HEK293T (cell line): ENCODE measurements at regions not wholly inside any gene's neighbourhood (a gene's known extent, or its start where the extent isn't known, plus 50 kb on each side); places are given as distances from the start of the nearest gene placed in this dataset.

Source experiments
- ARNT ChIP-seq: fragments of 450-650 bp; IDR thresholded peaks from 2 replicates; pipeline ENCODE4 v1.6.1; 2017; ENCODE audit warnings: mild to moderate bottlenecking
- BHLHE40 ChIP-seq: fragments of 450-650 bp; IDR thresholded peaks from 2 replicates; pipeline ENCODE4 v1.6.1; 2016; ENCODE audit warnings: mild to moderate bottlenecking, moderate library complexity, borderline replicate concordance
- CTBP1 ChIP-seq: fragments of 450-650 bp; IDR thresholded peaks from 2 replicates; pipeline ENCODE4 v1.6.1; 2016; ENCODE audit warnings: borderline replicate concordance
- ELF4 ChIP-seq: fragments of 450-650 bp; IDR thresholded peaks from 2 replicates; pipeline ENCODE4 v1.6.1; 2017; ENCODE audit warnings: antibody characterized with exemption
- FOXK2 ChIP-seq: fragments of 450-650 bp; IDR thresholded peaks from 2 replicates; pipeline ENCODE4 v1.6.1; 2016; ENCODE audit warnings: mild to moderate bottlenecking
- FOXM1 ChIP-seq: fragments of 450-650 bp; IDR thresholded peaks from 2 replicates; pipeline ENCODE4 v1.6.1; 2017; ENCODE audit warnings: mild to moderate bottlenecking, borderline replicate concordance
- HDGF ChIP-seq: fragments of 450-650 bp; IDR thresholded peaks from 2 replicates; pipeline ENCODE4 v1.6.1; 2017; ENCODE audit warnings: antibody characterized with exemption, borderline replicate concordance
- NFRKB ChIP-seq: fragments of 450-650 bp; IDR thresholded peaks from 2 replicates; pipeline ENCODE4 v1.6.1; 2016; ENCODE audit warnings: mild to moderate bottlenecking, moderate library complexity
- SP1 ChIP-seq: fragments of 450-650 bp; IDR thresholded peaks from 2 replicates; pipeline ENCODE4 v1.6.1; 2017
- SUZ12 ChIP-seq: fragments of 450-650 bp; IDR thresholded peaks from 2 replicates; pipeline ENCODE4 v1.6.1; 2016; ENCODE audit warnings: mild to moderate bottlenecking
- TARDBP ChIP-seq: fragments of 450-650 bp; IDR thresholded peaks from 2 replicates; pipeline ENCODE4 v1.6.1; 2016
- TF ChIP-seq, protein P1 (sequence below): fragments of 450-650 bp; IDR thresholded peaks from 2 replicates; pipeline ENCODE4 v1.6.1; 2016

DNA sequence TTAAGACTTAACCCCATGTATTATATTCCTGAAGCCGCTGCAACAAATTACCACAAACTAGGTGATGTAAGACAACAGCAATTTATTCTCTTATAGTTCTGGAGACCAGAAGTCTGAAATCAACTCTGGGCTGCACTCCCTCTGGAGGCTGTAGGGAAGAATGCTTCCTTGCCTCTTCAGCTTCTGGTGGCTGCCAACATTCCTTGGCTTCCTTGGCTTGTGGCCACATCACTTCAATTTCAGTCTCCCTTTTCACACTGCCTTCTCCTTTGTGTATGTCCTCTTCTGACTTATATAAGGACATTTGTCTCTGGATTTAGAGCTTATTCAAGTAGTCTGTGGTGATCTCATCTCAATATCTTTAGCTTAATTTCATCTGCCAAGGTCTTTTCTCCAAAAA is 141.6 kb downstream of the DHX35 start:
- TF ChIP-seq HDGF: no peak
- TF ChIP-seq FOXM1: no peak
- no peak for TF ChIP-seq NFRKB
- TF ChIP-seq SUZ12: no peak
- no peak for TF ChIP-seq ELF4
- TF ChIP-seq ARNT: no peak
- TF ChIP-seq FOXK2: no peak
- TF ChIP-seq TARDBP: no peak
- TF ChIP-seq, protein P1, sequence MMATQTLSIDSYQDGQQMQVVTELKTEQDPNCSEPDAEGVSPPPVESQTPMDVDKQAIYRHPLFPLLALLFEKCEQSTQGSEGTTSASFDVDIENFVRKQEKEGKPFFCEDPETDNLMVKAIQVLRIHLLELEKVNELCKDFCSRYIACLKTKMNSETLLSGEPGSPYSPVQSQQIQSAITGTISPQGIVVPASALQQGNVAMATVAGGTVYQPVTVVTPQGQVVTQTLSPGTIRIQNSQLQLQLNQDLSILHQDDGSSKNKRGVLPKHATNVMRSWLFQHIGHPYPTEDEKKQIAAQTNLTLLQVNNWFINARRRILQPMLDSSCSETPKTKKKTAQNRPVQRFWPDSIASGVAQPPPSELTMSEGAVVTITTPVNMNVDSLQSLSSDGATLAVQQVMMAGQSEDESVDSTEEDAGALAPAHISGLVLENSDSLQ: no peak
- TF ChIP-seq BHLHE40: no peak
- no peak for TF ChIP-seq CTBP1
- TF ChIP-seq SP1: no peak
